HG02840 (cell line): ENCODE measurements at regions not wholly inside any gene's neighbourhood (a gene's known extent, or its start where the extent isn't known, plus 50 kb on each side); places are given as distances from the start of the nearest gene placed in this dataset.

ENCODE experiments used
- ATAC-seq: cut with Tn5 transposase; IDR thresholded peaks from one replicate; pipeline ENCODE4 v1.9.1; 2021; ENCODE audit warnings: mild to moderate bottlenecking, moderate library complexity, moderate number of reproducible peaks; ENCODE audit not compliant: unreplicated experiment, low FRiP score

GRCh38 chr6:113588646-113589045 is 268.5 kb upstream of the MARCKS start:
- ATAC-seq, result no peak

- no peak for ATAC-seq
Measured at GRCh38 chr6:113591896-113592827, 265.0 kb upstream of the MARCKS start.

- no peak for ATAC-seq
Measured at GRCh38 chr6:113594726-113595125, 262.4 kb upstream of the MARCKS start.

GRCh38 chr6:113595911-113596376 is 261.2 kb upstream of the MARCKS start:
- no peak for ATAC-seq

- ATAC-seq, result no peak
Measured at GRCh38 chr6:113596387-113597230, 260.5 kb upstream of the MARCKS start.

- no peak for ATAC-seq
Measured at GRCh38 chr6:113597231-113597583, 259.9 kb upstream of the MARCKS start.

GRCh38 chr6:113598786-113599185 is 258.4 kb upstream of the MARCKS start:
- ATAC-seq, result no peak

- ATAC-seq, result no peak
Measured at GRCh38 chr6:113599444-113599843, 257.7 kb upstream of the MARCKS start.

GRCh38 chr6:113600551-113601339 is 256.4 kb upstream of the MARCKS start:
- no peak for ATAC-seq

GRCh38 chr6:113607821-113608545 is 249.2 kb upstream of the MARCKS start:
- no peak for ATAC-seq

GRCh38 chr6:113610377-113610988 is 246.7 kb upstream of the MARCKS start:
- no peak for ATAC-seq

GRCh38 chr6:113616701-113617274 is 240.4 kb upstream of the MARCKS start:
- ATAC-seq, result no peak

- no peak for ATAC-seq
Measured at GRCh38 chr6:113619077-113619476, 238.1 kb upstream of the MARCKS start.

- no peak for ATAC-seq
Measured at GRCh38 chr6:113620386-113620785, 236.8 kb upstream of the MARCKS start.

GRCh38 chr6:113622254-113622653 is 234.9 kb upstream of the MARCKS start:
- ATAC-seq, result no peak

- ATAC-seq, result no peak
Measured at GRCh38 chr6:113623129-113623528, 234.0 kb upstream of the MARCKS start.

GRCh38 chr6:113625850-113626249 is 231.3 kb upstream of the MARCKS start:
- peak; percentile 39 for ATAC-seq

- peak; percentile 26 for ATAC-seq
Measured at GRCh38 chr6:113626475-113626874, 230.7 kb upstream of the MARCKS start.

GRCh38 chr6:113627480-113627879 is 229.7 kb upstream of the MARCKS start:
- no peak for ATAC-seq
